ENCODE measurements at regions not wholly inside any gene's neighbourhood (a gene's known extent, or its start where the extent isn't known, plus 50 kb on each side); places are given as distances from the start of the nearest gene placed in this dataset.

- no peak for DNase-seq (ENCODE audit: extremely low spot score)
- POLR2A ChIA-PET: no interaction called here
- TF ChIP-seq, protein P1, sequence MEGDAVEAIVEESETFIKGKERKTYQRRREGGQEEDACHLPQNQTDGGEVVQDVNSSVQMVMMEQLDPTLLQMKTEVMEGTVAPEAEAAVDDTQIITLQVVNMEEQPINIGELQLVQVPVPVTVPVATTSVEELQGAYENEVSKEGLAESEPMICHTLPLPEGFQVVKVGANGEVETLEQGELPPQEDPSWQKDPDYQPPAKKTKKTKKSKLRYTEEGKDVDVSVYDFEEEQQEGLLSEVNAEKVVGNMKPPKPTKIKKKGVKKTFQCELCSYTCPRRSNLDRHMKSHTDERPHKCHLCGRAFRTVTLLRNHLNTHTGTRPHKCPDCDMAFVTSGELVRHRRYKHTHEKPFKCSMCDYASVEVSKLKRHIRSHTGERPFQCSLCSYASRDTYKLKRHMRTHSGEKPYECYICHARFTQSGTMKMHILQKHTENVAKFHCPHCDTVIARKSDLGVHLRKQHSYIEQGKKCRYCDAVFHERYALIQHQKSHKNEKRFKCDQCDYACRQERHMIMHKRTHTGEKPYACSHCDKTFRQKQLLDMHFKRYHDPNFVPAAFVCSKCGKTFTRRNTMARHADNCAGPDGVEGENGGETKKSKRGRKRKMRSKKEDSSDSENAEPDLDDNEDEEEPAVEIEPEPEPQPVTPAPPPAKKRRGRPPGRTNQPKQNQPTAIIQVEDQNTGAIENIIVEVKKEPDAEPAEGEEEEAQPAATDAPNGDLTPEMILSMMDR (IDR thresholded peaks at IDR 0.05; ENCODE audit: control extremely low read depth, extremely low read depth, low read depth, missing control alignments): no peak
- CTCF ChIA-PET: interaction anchor here (1.0 kb wide), 1 partner anchor 10 kb away, joined by 3 read pairs; no protein-coding TSS in a partner anchor
Measured at GRCh38 chr3:104763007-104763406, 603.7 kb upstream of the ALCAM start.

DNA sequence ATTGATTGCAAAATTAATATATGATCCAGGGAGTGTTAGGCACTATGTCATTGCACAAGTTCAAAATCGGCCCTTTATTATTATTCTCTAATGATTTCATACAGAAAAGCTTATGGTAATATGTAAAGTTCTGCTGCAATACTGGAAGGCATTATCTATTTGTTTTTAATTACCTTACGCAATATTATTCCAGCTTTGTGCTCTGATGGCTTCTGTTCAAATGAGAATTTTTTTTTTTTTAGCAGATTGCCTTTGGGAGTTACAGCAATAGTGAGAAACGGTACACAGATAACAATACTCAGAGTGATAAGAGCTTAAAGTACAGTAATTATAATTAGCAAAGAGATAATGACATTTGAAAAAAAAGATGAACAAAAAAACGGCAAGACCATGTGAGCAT lies 602.2 kb upstream of the ALCAM start:
- POLR2A ChIA-PET: no interaction called here

DNA sequence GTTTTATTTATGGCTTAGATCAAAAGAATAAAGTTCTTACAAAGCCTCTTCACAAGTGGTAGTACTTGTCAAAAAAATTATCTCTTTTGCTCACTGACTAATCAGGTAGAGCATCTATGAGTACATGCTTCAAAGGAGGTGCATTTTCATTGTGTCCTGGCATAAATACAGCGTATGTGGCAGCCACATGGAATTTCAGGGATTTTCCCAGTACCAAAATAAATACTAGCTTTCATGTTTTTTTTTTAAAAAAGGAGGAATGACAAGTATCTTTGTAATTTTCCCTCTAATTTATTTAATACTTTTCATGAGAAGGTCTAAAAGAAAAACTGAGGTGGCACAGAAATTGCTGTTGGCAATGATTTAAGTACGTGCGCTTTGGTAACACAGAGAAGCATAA lies 597.8 kb upstream of the ALCAM start:
- ChIA-PET CTCF (interaction anchor here (1.1 to 1.2 kb wide), 2 partner anchors 15 to 16 kb away, joined by 3 read pairs; no protein-coding TSS in a partner anchor), POLR2A (no interaction called here)
- no peak for DNase-seq (ENCODE audit: extremely low spot score)
- TF ChIP-seq, protein P1 (IDR thresholded peaks at IDR 0.05; ENCODE audit: control extremely low read depth, extremely low read depth, low read depth, missing control alignments): no peak

More for the DNA sequence above, 602.2 kb upstream of the ALCAM start:
- TF ChIP-seq, protein P1 (IDR thresholded peaks at IDR 0.05; ENCODE audit: control extremely low read depth, extremely low read depth, low read depth, missing control alignments): no peak
- CTCF ChIA-PET: interaction anchor here (1.0 to 1.4 kb wide), 3 partner anchors 12 to 161 kb away, joined by 3 to 4 read pairs (median 3); no protein-coding TSS in a partner anchor
- DNase-seq (ENCODE audit: extremely low spot score): no peak

GRCh38 chr3:104779324-104779723 lies 587.4 kb upstream of the ALCAM start:
- POLR2A ChIA-PET: no interaction called here
- CTCF ChIA-PET: no interaction called here
- TF ChIP-seq, protein P1 (IDR thresholded peaks at IDR 0.05; ENCODE audit: control extremely low read depth, extremely low read depth, low read depth, missing control alignments): no peak
- DNase-seq (ENCODE audit: extremely low spot score): no peak

DNA sequence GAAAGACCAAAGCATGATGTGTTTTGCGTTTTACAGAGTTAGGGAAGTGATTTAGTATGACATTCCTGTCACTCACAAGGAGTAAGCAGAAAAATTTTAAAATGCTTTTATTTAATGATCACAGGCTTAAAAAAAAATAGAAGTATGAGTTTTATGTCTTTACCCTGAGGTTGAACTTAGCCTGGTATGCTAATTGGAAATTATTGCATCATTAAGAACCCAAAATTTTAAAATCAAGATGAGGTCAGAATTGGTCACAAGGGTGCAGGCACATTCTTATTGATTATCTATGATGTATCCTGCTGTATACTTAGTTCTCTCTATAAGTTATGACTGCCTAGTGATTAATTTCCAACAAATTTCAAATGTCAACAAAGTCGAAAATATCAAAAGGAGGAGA lies 585.6 kb upstream of the ALCAM start:
- CTCF ChIA-PET: no interaction called here
- POLR2A ChIA-PET: no interaction called here
- DNase-seq (ENCODE audit: extremely low spot score): no peak
- TF ChIP-seq, protein P1 (IDR thresholded peaks at IDR 0.05; ENCODE audit: control extremely low read depth, extremely low read depth, low read depth, missing control alignments): no peak

GRCh38 chr3:104785947-104786346 lies 580.8 kb upstream of the ALCAM start:
- TF ChIP-seq, protein P1 (IDR thresholded peaks at IDR 0.05; ENCODE audit: control extremely low read depth, extremely low read depth, low read depth, missing control alignments): no peak
- POLR2A ChIA-PET: no interaction called here

More at GRCh38 chr3:104785947-104786346, 580.8 kb upstream of the ALCAM start:
- DNase-seq (ENCODE audit: extremely low spot score): no peak
- CTCF ChIA-PET: interaction anchor here (1.4 kb wide), 1 partner anchor 16 kb away, joined by 3 read pairs; no protein-coding TSS in a partner anchor

All from GM10248 (cell line).